HG03095 (cell line): ENCODE measurements at regions not wholly inside any gene's neighbourhood (a gene's known extent, or its start where the extent isn't known, plus 50 kb on each side); places are given as distances from the start of the nearest gene placed in this dataset.
"Not testable (repeated sequence)": the region's sequence is repeated elsewhere in the genome, so short reads cannot be mapped to it uniquely, and the experiment has no call there.

Source experiments
- ATAC-seq: cut with Tn5 transposase; IDR thresholded peaks from one replicate; pipeline ENCODE4 v1.9.1; 2021; ENCODE audit warnings: moderate library complexity; ENCODE audit not compliant: unreplicated experiment

DNA sequence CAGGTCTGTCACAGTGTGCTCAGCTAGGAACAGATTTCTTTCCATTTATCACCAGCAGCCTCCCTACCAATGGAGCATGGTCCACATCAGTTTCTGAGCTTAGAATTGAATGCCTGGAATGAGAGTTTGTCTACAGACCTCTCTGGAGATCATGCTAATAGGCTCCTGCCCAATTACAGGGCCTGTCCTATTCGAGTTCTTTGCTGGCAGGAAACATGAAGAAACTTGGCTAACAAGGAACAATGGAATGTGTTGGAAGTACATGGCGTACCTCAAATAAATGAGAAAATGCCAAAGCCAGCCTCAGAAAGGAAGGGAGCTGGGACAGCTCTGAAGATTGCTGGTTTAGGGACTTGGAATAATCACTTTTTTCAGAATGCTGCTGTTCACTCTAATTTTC, 186.0 kb upstream of the AKR1E2 start:
- no peak for ATAC-seq

DNA sequence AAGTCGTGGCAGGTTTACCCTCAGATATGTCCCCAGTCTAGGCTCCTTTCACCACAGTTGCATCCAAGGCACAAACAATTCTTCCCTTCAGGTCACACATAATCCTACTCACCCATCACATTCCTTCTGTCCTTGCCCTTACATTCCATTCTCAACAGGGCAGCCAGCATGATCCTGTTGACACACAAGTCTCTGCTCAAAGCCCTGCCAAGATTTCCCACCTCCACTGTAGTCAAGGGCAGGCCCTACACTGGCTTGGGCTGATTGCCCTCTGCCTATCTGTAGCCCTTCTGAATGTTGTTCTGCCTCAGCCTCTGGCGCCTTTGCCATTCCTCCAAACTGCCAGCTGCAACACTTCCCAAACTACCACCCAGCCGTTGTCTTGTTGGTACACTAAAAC, 187.9 kb upstream of the AKR1E2 start:
- no peak for ATAC-seq

DNA sequence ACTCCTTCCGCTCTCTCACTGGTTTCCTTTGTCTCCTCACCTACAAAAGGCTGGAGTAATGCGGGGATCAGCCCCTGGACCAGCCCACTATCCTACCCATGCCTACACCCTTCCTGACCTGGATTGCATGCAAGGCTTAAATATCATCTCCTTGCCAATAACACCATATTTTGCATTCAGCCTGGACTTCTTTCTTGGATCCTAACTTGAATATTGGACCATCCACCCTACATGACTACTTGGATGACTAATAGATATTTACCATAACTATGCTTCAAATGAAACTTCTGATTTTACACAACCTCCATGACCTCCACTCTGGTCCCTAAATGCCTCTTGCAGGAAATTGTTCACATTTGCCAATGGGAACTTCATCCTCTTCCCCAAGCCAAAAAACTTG, 188.3 kb upstream of the AKR1E2 start:
- ATAC-seq = no peak

DNA sequence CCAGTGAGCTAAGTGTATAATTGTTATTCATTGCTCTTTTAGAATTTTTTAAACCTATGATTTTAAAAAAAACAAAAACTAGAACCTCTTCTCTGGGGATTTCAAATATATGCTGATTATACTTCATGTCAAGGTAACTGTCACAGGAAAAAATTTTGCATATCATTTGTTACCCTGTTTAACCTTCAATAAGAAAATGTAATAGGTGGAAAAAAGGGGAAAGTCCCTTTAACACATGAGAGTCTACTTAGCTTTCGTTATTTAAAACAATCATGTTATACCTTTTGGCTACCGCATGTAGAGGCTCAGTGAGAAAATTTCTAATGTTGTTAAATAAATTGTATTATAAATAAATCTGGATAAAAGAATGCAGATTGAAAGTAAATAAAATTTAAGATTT, 190.1 kb upstream of the AKR1E2 start:
- no peak for ATAC-seq

DNA sequence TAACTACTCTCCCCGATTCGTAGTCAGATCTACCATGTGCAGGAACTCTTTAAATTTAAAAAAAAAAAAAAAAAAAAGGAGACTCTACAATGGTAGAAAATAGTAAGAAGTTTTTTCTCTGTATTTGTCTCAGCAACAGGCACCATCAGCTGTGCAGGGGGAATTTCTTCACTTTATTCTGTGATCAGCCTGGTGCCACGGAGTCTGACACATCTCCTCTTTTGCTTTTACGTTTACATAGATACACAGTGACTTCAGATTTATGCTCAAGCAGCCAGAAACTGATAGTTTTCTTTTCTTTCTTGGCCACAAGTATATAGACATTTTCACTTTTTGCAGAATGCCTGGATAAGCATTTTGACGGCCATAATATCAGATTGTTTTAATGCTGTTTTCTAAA, 190.6 kb upstream of the AKR1E2 start:
- no peak for ATAC-seq

DNA sequence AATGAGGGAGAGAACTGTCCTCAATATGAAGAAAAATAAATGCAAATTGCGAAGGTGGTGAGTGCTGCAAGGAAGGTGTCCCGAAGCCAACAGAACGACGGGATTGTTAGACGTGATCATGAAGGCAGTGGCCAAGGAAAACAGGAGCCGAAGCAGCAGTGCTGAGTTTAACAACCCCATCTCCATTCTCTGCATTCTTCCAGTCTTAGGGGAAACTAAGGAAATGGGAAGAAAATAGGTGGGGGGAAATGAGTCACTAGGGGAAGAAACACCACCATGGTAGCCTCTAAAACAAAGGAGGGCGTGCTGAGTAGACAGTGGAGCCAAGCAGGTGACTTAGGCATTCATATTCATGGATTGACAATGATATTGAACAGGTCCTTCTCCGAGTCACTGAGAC, 192.2 kb upstream of the AKR1E2 start:
- no peak for ATAC-seq

DNA sequence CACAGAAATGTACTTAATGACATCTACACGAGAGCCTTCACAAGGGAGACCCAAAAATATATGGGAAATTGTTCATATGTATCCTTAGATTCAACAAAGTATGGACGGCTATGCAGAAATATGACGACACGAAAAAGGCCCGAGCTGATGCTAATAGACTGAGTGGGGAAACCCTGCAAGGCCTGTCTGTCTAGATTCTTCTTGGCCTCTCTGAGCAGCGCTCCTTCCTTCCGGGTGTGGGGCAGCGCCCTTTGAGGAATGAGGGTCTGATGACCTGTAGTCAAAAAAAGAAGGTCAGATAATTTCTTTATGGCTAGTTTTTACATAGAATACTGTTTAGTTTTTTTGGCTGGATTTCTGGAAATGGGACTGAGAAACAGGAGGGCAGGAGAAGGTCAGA, 192.8 kb upstream of the AKR1E2 start:
- no peak for ATAC-seq

DNA sequence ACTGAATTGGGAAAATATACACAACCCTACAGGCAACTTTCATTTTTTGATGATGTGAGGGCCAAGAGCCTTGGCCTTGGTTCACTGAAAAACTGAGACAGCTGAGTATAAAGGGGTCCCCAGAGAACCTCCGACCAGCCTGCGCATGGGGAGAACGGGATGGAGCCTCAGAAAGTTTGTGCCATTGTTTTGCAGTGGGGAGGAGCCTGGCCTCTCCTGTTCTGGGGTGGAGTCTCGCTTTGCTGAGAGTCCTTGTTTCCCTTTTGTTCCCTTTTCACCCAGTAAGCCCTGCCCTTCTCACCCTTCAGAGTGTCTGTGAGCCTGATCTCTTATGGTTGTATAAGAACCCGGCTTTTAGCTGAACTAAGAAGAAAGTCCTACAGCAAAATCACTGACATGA, 193.2 kb upstream of the AKR1E2 start:
- ATAC-seq = no peak

DNA sequence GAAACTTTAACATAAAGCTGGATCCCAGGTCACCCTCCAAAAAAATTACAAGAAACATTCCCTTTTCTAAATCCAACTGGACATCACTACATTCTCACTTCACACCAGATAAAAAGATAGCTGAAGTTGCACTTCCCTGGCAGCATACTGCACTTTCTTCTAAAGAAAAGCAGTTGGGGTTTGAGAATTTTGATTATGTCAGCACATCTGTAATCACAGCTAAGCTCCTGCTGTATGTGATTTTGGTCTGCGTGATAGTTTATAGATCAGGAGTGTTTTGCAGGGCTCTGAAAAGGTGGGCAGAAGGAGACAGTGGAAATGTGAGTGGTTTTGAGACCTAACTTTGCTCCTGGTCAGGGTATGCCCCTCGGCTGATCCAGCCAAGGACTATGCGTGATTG, 199.1 kb upstream of the AKR1E2 start:
- no peak for ATAC-seq

DNA sequence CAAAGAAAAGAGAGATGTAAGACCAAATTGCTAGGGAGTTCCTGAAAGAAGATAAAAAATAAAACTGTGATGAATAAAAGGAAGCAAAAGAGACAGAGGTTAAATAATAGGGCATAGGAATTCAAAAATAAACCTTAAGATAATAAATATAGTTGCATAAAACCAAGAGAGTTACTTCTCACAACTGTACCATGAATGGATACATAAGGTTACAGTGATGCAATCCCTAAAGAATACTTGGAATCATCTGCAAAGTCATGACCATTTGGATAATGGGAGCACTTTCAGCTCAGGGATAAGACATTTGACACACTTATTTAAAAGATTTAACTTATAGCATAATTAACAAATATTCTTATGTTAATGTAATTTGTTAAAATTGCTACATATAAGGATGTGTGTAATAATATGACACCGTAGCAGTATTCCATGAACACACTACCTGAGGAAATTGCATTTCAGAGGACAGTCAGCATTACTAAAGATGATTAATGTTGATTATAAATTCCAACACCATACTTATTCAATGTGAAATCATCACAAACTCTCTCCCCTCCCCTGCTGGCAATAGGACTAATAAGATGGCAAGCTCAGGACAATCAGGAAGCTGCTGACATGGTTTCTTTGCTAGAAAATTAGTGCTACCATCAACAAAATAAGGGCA, 202.1 kb upstream of the AKR1E2 start:
- no peak for ATAC-seq

DNA sequence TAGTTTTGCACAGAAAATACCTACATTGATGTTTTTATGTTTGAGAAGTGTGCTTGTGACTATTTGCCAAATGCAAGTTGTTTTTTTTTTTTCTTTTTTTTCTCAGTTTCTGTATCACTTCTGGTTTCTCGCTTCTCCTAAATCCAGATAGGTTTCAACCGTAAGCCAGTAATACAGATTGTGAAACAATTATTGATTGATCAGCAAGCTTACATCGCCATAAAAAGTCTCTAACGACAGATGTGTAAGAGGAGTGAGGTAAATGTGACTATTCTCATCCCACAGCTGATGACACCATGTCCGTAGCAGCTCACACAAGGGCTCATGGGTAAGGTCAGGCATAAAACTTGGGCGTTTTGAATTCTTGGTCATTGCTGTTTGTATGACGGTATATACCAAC, 202.8 kb upstream of the AKR1E2 start:
- no peak for ATAC-seq

DNA sequence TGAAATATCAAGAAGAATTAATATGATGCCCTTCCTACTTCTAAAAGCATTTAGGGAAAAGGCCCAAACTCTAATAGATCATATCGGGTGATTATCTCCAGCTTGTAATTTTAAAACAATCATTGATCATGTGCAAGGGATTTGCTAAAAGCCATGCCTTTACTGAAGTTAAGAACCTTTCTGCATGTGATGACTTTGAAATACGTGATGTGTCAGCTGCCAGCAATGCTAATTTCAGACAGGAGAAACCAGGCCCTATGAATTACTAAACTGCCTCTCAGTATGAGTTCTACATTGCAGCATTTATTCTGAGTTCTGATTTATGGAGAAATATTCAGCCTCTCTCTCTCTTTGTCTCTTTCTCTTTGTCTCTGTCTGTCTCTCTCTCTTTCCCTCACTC, 203.6 kb upstream of the AKR1E2 start:
- ATAC-seq = no peak

DNA sequence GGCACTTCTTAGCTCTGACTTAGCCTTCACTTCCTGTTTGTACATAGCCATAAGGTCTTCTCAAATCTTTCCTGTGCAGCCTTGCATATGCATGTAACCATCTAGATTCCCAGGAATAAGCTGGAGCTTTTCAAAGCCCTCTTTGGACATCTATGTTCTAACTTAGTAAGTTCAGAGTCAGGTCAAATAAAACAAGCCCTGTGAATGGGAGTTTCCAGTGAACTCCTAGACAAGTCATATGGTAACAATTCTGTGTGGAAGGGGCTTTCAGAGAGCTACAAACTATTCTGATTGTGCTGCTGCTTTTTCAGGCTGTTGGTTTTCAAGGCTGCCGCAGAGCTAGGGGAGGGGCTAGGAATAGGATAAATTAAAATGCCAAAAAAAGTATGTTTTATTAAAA, 208.4 kb upstream of the AKR1E2 start:
- no peak for ATAC-seq

DNA sequence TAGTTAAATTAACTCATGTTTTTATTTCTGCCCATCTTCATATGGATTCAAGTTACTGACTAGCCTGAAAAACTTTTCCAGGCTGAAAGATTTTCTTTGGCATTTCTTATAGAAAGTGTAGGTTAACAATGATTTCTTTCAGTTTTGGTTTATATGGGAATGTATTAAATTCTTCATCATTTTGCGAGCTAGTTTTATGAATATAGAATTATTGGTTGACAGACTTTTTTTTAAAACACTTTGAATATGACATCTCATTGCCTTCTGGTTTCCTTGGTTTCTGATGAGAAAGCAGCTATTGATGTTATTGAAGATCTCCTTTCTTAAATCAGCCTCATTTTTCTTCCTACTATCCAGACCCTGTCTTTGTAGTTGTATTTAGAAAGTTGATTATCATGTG, 211.0 kb upstream of the AKR1E2 start:
- ATAC-seq = no peak

DNA sequence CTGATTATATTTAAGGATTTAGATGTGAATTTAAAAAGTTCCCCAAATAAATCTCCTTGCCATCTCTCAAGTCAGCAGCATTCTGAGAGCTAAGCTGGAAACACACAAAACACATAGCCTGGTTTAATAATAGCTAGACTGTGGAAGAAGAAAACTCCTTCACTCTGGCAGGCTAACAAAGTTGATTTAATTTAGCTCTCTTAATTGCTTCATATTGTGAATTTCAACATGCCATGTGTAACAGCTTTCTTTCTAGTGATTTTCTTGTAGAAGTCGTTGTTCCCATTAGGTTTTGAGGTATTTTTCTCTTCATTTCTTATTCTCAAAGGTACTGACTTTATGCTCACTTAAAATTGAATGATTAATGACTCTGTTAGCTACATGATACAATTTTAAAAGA, 216.8 kb upstream of the AKR1E2 start:
- no peak for ATAC-seq

DNA sequence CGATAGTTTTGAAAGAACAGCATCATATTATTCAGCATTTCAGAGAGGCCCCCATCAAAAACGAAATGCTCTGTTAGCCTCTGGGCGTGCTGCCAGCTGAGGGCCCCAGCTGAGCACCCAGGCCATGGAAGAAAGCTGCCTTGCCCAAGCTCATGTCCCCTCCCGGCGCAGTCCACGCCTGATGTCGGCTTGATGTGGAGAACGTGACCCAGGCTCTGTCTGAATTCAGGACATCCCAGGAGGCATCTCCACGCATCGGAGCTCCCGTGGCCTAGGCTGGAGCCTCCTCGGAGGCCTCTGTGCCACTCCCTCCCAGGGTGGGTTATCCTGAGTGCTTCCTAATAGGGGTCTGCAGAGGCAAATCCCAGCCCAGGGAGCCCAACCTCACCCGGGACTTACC, 218.3 kb upstream of the AKR1E2 start:
- no peak for ATAC-seq

DNA sequence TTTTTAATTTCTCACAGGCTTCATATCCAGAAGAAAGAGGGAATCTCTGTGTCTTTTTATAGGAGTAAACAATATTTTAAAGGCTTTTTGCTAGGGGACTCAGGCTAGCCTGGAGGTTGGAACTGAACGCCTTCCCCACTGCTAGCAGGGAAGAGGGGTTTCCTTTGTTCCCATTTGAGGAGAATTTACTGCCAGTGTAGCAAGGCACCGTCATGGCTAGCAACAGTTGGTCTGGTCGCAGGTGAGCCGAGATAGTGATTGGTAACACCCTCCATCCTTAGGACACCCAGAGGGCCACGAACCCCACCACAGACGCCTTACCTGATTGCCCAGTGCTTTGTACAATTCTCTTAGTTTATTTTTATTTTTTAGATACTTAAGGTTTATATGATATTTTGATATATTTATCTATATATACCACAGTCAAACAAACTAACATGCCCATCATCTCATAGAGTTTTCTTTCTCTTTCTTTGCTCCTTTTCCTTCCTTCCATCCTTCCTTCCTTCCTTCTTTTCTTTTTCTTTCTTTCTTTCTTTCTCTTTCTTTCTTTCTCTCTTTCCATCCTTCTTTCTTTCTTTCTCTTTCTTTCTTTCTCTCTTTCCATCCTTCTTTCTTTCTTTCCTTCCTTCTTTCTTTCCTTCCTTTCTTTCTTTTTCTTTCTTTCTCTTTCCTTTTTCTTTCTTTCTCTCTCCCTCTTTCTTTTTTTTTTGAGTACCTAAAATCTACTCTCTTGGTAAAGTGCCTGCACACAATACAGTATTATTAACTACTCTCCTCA, 219.0 kb upstream of the AKR1E2 start:
- ATAC-seq = no peak

DNA sequence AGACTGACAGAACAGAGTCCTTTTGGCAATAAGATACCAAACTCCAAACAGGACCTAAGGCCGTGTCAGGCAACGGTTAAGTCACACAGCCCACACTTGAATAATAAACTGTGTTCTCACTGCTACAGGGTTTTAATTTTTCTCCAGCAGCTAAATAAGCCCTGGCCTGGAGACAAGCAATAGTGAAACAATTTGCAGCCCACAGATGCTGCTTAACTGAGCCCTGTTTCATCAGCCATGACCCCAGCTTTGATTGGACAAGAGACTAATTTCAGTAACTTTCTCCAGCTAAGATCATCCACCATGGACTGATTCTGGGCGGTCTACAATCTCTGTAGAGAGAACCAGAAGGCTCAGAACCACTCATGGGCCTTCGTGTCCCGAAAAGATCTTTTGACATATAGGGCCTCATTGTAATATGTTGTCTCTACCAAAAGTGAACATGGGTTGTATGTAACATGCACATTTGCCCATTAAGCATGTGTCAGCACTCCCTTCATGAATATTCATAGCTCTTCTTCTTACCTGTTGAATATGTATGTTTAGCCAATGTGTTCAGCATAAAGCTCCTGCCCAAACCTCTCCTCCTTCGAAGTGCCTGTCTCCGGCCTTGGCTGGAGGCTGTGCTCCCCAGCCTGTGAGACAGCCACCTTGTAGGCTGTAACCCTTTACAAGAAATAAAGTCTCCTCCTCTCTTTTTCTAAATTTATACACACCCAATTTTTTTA, 223.1 kb upstream of the AKR1E2 start:
- no peak for ATAC-seq

DNA sequence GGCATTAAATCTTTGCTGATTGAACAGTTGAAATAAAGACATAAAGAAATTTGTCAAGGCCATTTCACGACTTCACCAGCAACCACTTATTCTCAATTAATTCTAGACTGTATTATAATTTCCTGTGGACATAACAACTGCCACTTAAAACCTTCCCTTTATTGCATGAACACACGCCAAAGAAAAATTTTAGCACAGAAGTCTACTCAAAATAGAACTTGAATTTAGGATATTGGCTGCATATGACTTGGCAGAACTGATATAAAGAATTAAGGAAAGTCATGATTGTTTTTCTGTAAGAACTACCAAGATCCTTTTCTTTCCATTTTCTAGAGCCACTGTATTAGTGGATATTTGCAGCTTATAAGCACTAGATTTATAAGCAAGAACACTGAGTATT, 226.5 kb upstream of the AKR1E2 start:
- ATAC-seq = no peak

DNA sequence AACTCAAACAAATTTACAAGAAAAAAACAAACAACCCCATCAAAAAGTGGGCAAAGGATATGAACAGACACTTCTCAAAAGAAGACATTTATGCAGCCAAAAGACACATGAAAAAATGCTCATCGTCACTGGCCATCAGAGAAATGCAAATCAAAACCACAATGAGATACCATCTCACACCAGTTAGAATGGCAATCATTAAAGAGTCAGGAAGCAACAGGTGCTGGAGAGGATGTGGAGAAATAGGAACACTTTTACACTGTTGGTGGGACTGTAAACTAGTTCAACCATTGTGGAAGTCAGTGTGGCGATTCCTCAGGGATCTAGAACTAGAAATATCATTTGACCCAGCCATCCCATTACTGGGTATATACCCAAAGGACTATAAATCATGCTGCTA, 228.1 kb upstream of the AKR1E2 start:
- not testable (repeated sequence) for ATAC-seq

DNA sequence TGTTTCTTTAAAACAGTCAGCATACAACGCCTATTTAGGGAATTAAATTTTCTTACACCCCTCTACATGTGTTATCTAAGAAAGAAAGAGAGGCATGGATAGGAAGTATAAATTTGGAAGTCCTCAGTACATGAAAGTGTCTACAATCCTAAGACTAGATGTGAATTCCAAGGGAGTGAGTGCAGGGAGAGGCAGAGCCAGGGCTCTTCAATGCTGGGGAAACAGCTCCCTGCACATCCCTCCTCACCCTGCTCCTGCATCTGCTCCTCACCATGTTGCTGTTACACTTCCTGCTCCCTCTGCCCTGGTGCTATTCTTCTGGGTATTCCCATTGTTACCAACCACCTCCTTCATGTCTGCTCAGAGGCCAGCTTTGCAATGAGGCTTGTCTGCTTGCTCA, 229.1 kb upstream of the AKR1E2 start:
- ATAC-seq = no peak

DNA sequence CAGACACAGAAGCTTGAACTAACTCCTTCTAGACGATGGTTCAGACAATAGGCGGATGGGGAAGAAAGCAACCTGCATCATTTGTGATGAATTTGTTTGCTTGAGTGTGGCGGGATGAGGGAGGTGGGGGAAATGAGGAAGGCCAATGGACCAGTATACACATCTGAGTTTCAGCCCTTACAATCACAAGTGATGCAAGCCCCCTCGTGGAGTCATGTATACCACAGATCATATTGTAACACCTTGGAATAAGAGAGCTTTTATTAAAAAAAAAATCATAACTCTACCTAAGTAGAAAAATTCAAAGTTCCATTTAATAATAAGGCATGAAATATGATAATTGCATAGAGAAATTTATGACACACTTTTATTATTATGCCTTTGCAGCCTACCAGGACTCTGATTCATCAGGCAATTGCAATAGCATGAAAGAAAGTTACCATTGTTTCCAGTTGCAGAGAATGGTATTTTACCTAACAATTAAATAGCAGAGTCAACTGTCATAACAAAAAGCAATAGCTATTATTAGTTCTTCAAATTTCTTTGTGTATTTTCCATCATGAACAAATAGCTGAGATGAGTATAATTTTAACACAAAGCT, 230.2 kb upstream of the AKR1E2 start:
- ATAC-seq = no peak
